CD8-positive, alpha-beta memory T cell (primary cell): ENCODE measurements at regions not wholly inside any gene's neighbourhood (a gene's known extent, or its start where the extent isn't known, plus 50 kb on each side); places are given as distances from the start of the nearest gene placed in this dataset.

Experiments used
- CTCF ChIA-PET: fragments of 350-600 bp; sonication (Branson Sonifier 250); formaldehyde crosslinking; loops from one replicate; lab custom pipeline; 2021; ENCODE audit warnings: antibody characterized with exemption; lab: Charles Lee
- POLR2A ChIA-PET: fragments of 350-600 bp; sonication (Branson Sonifier 250); formaldehyde crosslinking; loops from one replicate; lab custom pipeline; 2021; ENCODE audit warnings: antibody characterized with exemption; lab: Charles Lee
- DNase-seq, 5 donors: peaks; one replicate each; pipeline versions ENCODE4 v3.0.0 to v3.0.0-alpha.2; 2020 to 2022; ENCODE audit warnings: mixed read lengths in 1 of 5
- H3K27ac ChIP-seq: one replicate; pipeline ENCODE4 v1.7.0; 2013; ENCODE audit warnings: low read depth, mild to moderate bottlenecking, low read length, moderate library complexity
- H3K27me3 ChIP-seq: 2 replicates; pipeline ENCODE4 v1.7.0; 2013; ENCODE audit warnings: low read length, mild to moderate bottlenecking; ENCODE audit not compliant: insufficient read depth, poor library complexity, severe bottlenecking
- H3K36me3 ChIP-seq: 2 replicates; pipeline ENCODE4 v1.7.0; 2013; ENCODE audit warnings: mild to moderate bottlenecking, low read length, moderate library complexity; ENCODE audit not compliant: insufficient read depth
- H3K4me1 ChIP-seq: 2 replicates; pipeline ENCODE4 v1.7.0; 2013; ENCODE audit warnings: mild to moderate bottlenecking, low read length, moderate library complexity; ENCODE audit not compliant: insufficient read depth
- H3K4me3 ChIP-seq: 2 replicates; pipeline ENCODE4 v1.7.0; 2013; ENCODE audit warnings: mild to moderate bottlenecking, low read length
- H3K9me3 ChIP-seq: 2 replicates; pipeline ENCODE4 v1.7.0; 2013; ENCODE audit warnings: mild to moderate bottlenecking, low read length
- H3K27ac Mint-ChIP-seq, 8 donors: one replicate each; pipeline ENCODE4 v1.8.0; 2020 to 2021; ENCODE audit warnings: mixed read lengths in 8 of 8, mild to moderate bottlenecking in 6 of 8, inconsistent platforms in 3 of 8, moderate library complexity in 3 of 8
- H3K27me3 Mint-ChIP-seq, 2 donors: one replicate each; pipeline ENCODE4 v1.8.0; 2020 to 2021; ENCODE audit warnings: mixed read lengths in 2 of 2, mild to moderate bottlenecking in 1 of 2, moderate library complexity in 1 of 2
- H3K36me3 Mint-ChIP-seq, 3 donors: one replicate each; pipeline ENCODE4 v1.8.0; 2020 to 2021; ENCODE audit warnings: mixed read lengths in 3 of 3, inconsistent platforms in 1 of 3, mild to moderate bottlenecking in 1 of 3
- H3K4me1 Mint-ChIP-seq, 3 donors: one replicate each; pipeline ENCODE4 v1.8.0; 2020 to 2021; ENCODE audit warnings: mixed read lengths in 3 of 3, inconsistent platforms in 1 of 3, mild to moderate bottlenecking in 1 of 3
- H3K4me3 Mint-ChIP-seq, 7 donors: one replicate each; pipeline ENCODE4 v1.8.0; 2020 to 2021; ENCODE audit warnings: mixed read lengths in 7 of 7, mild to moderate bottlenecking in 6 of 7, moderate library complexity in 4 of 7, inconsistent platforms in 2 of 7
- H3K9me3 Mint-ChIP-seq, 5 donors: one replicate each; pipeline ENCODE4 v1.8.0; 2020 to 2022; ENCODE audit warnings: mixed read lengths in 5 of 5, mild to moderate bottlenecking in 3 of 5, moderate library complexity in 2 of 5, inconsistent platforms in 1 of 5

DNA sequence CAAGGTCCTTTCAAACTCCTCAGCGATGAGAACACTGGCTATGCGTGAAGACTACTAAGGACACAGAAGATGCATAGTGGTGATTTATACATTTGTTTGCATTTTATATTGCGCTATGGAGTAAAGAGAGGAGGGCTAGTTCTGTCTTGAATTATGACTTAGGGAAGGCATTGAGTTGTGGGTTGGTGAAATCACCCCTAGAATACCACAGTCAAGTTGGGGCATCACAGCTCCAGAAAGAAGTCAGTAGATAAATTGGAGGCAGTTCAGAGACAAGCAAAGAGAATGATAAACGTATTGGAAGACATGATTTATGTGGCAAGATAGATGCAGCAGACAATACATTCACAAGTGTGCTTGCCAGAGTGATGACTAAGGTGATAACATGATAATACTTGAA, 460.4 kb downstream of the EPHA4 start:
- Histone ChIP-seq H3K27ac (no peak overlapping the region), H3K36me3 (no peaks in the 10 kb centered on the region), H3K27me3 (no peaks in the 10 kb centered on the region), H3K4me3 (no peak overlapping the region), H3K4me1 (no peaks in the 10 kb centered on the region), H3K9me3 (no peaks in the 10 kb centered on the region)
- ChIA-PET POLR2A (no interaction called here), CTCF (no interaction called here)
- Mint-ChIP-seq H3K9me3 (peaks cover 0 to 2% (median 0%) of the 10 kb centered on the region in 5 donors), H3K27ac (no peak overlapping the region), H3K36me3 (no peaks in the 10 kb centered on the region), H3K4me1 (no peaks in the 10 kb centered on the region), H3K4me3 (no peak overlapping the region), H3K27me3 (peaks cover 2 to 5% of the 10 kb centered on the region in 2 donors)
- no peak for DNase-seq

DNA sequence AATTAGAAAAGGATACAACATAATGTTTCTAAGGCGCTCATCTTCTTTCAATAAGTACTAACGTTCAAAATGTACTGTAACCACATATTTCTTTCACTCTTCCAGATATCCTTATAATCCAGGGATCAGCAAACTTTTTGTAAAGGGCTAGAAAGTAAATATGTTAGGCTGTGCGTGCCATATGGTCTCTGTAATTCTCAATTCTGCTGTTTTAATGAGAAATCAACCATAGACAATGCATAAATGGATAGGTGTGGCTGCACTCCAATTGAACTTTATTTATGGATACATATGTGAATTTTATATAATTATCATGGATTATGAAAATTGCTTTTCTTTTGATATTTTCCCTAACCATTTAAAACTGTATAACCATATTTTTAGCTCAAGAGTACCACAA, 459.4 kb downstream of the EPHA4 start:
- no peak overlapping the region for H3K4me3 Mint-ChIP-seq
- no peaks in the 10 kb centered on the region for H3K9me3 ChIP-seq
- no peak overlapping the region for H3K4me3 ChIP-seq
- H3K27ac ChIP-seq = no peak overlapping the region
- peaks cover 0 to 2% (median 0%) of the 10 kb centered on the region in 5 donors for H3K9me3 Mint-ChIP-seq
- CTCF ChIA-PET = no interaction called here
- no peaks in the 10 kb centered on the region for H3K27me3 ChIP-seq
- no peak overlapping the region for H3K27ac Mint-ChIP-seq
- H3K36me3 ChIP-seq = no peaks in the 10 kb centered on the region
- no peaks in the 10 kb centered on the region for H3K4me1 Mint-ChIP-seq
- no peaks in the 10 kb centered on the region for H3K36me3 Mint-ChIP-seq
- POLR2A ChIA-PET = no interaction called here
- DNase-seq = no peak
- no peaks in the 10 kb centered on the region for H3K4me1 ChIP-seq
- peaks cover 2 to 4% of the 10 kb centered on the region in 2 donors for H3K27me3 Mint-ChIP-seq

DNA sequence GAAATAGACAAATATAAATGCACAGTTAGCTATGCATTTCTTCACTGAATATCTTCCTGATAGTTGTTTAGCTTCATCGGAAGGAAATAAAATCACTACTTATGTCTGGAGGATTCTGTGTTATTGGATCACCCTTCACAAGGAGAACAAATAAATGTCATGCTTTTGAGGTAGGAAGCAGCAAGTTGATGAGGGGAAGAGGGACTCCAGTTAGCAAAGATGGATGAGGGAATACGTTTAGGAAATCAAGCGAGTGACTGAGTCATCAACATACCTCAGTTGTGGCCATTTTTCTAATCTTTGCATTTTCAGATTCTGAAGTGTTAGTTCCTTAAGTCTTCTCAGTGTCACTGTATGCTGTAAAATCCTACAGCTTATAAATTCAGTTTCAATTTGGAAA, 456.2 kb downstream of the EPHA4 start:
- Histone ChIP-seq H3K4me3 (no peak overlapping the region), H3K27me3 (no peaks in the 10 kb centered on the region), H3K9me3 (no peaks in the 10 kb centered on the region), H3K4me1 (no peaks in the 10 kb centered on the region), H3K36me3 (no peaks in the 10 kb centered on the region), H3K27ac (no peak overlapping the region)
- Mint-ChIP-seq H3K36me3 (no peaks in the 10 kb centered on the region), H3K9me3 (no peaks in the 10 kb centered on the region), H3K4me1 (no peaks in the 10 kb centered on the region), H3K27ac (no peak overlapping the region), H3K4me3 (no peak overlapping the region), H3K27me3 (peaks cover 5 to 19% of the 10 kb centered on the region in 2 donors)
- ChIA-PET POLR2A (no interaction called here), CTCF (no interaction called here)
- DNase-seq = no peak

- Histone ChIP-seq H3K4me3 (no peak overlapping the region), H3K36me3 (no peaks in the 10 kb centered on the region), H3K4me1 (no peaks in the 10 kb centered on the region), H3K9me3 (no peaks in the 10 kb centered on the region), H3K27ac (no peak overlapping the region), H3K27me3 (no peaks in the 10 kb centered on the region)
- Mint-ChIP-seq H3K27me3 (peaks cover 7 to 30% of the 10 kb centered on the region in 2 donors), H3K4me1 (no peaks in the 10 kb centered on the region), H3K36me3 (no peaks in the 10 kb centered on the region), H3K27ac (no peak overlapping the region), H3K9me3 (no peaks in the 10 kb centered on the region), H3K4me3 (no peak overlapping the region)
- ChIA-PET CTCF (no interaction called here), POLR2A (no interaction called here)
- no peak for DNase-seq
These were observed 451.5 kb downstream of the EPHA4 start for GRCh38 chr2:221120643-221121042.

GRCh38 chr2:221123396-221123795, 448.7 kb downstream of the EPHA4 start:
- ChIA-PET POLR2A (no interaction called here), CTCF (no interaction called here)
- DNase-seq = no peak
- H3K4me3 Mint-ChIP-seq = no peak overlapping the region
- Histone ChIP-seq H3K27ac (no peak overlapping the region), H3K4me3 (no peak overlapping the region), H3K27me3 (no peaks in the 10 kb centered on the region), H3K4me1 (no peaks in the 10 kb centered on the region), H3K9me3 (no peaks in the 10 kb centered on the region), H3K36me3 (no peaks in the 10 kb centered on the region)
- peaks cover 7 to 34% of the 10 kb centered on the region in 2 donors for H3K27me3 Mint-ChIP-seq
- H3K4me1 Mint-ChIP-seq = no peaks in the 10 kb centered on the region
- H3K9me3 Mint-ChIP-seq = peaks cover 0 to 7% (median 0%) of the 10 kb centered on the region in 5 donors
- no peak overlapping the region for H3K27ac Mint-ChIP-seq
- peaks cover 0 to 6% (median 2%) of the 10 kb centered on the region in 3 donors for H3K36me3 Mint-ChIP-seq

DNA sequence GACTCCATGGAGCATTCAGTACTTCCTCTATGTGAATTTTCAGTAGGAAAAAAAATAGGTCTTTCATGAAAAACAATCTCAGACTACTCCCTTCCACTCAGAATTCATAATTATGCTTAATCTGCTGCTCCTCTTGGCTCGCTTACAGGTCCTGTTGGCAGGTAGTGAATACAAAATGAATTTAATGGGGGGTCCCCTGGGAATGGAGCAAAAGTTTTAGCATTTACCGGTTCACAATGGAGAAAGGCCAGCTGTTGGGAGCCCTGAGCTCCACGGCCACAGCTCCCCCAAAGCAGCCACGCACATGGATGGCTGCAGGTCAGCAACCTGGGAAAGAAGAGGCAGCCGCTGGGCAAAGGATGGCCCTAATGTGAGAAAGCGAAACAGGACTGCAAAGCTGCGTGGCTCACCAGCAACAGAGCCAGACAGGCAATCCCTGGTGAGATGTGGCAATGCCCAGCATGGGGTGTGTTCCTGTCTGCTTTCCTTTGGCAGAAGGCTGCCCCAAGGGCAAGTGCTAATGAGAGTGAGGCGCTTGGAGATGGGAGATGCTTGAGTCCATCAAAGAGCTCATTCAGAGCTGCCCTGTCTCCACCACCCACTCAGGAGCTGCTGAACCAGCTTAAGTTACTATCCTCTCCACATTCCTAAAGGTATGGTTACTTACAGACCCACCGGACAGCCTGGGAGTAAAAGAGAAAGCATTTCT, 447.4 kb downstream of the EPHA4 start:
- H3K27ac ChIP-seq = no peak overlapping the region
- peaks cover 5 to 26% of the 10 kb centered on the region in 2 donors for H3K27me3 Mint-ChIP-seq
- no peak for DNase-seq
- no peaks in the 10 kb centered on the region for H3K4me1 Mint-ChIP-seq
- H3K4me3 ChIP-seq = no peak overlapping the region
- H3K4me1 ChIP-seq = no peaks in the 10 kb centered on the region
- H3K4me3 Mint-ChIP-seq = no peak overlapping the region
- no peaks in the 10 kb centered on the region for H3K27me3 ChIP-seq
- peaks cover 0 to 6% (median 2%) of the 10 kb centered on the region in 3 donors for H3K36me3 Mint-ChIP-seq
- H3K27ac Mint-ChIP-seq = no peak overlapping the region
- no peaks in the 10 kb centered on the region for H3K36me3 ChIP-seq
- POLR2A ChIA-PET = no interaction called here
- no peaks in the 10 kb centered on the region for H3K9me3 ChIP-seq
- CTCF ChIA-PET = no interaction called here
- peaks cover 0 to 7% (median 2%) of the 10 kb centered on the region in 5 donors for H3K9me3 Mint-ChIP-seq

GRCh38 chr2:221125691-221126090, 446.4 kb downstream of the EPHA4 start:
- CTCF ChIA-PET = no interaction called here
- H3K36me3 ChIP-seq = no peaks in the 10 kb centered on the region
- POLR2A ChIA-PET = no interaction called here
- no peaks in the 10 kb centered on the region for H3K4me1 ChIP-seq
- Mint-ChIP-seq H3K4me3 (no peak overlapping the region), H3K36me3 (peaks cover 0 to 6% (median 2%) of the 10 kb centered on the region in 3 donors), H3K4me1 (no peaks in the 10 kb centered on the region), H3K9me3 (peaks cover 0 to 7% (median 2%) of the 10 kb centered on the region in 5 donors), H3K27ac (no peak overlapping the region), H3K27me3 (peaks cover 2 to 22% of the 10 kb centered on the region in 2 donors)
- H3K4me3 ChIP-seq = no peak overlapping the region
- no peaks in the 10 kb centered on the region for H3K9me3 ChIP-seq
- no peak for DNase-seq
- no peaks in the 10 kb centered on the region for H3K27me3 ChIP-seq
- H3K27ac ChIP-seq = no peak overlapping the region

GRCh38 chr2:221129657-221130056, 442.4 kb downstream of the EPHA4 start:
- Histone ChIP-seq H3K9me3 (no peaks in the 10 kb centered on the region), H3K36me3 (no peaks in the 10 kb centered on the region), H3K27ac (no peak overlapping the region), H3K27me3 (no peaks in the 10 kb centered on the region), H3K4me3 (no peak overlapping the region), H3K4me1 (no peaks in the 10 kb centered on the region)
- H3K36me3 Mint-ChIP-seq = peaks cover 0 to 6% (median 2%) of the 10 kb centered on the region in 3 donors
- POLR2A ChIA-PET = no interaction called here
- H3K27me3 Mint-ChIP-seq = peaks cover 0 to 10% of the 10 kb centered on the region in 2 donors
- H3K4me3 Mint-ChIP-seq = no peak overlapping the region
- CTCF ChIA-PET = no interaction called here
- no peak for DNase-seq
- no peak overlapping the region for H3K27ac Mint-ChIP-seq
- H3K4me1 Mint-ChIP-seq = no peaks in the 10 kb centered on the region
- H3K9me3 Mint-ChIP-seq = peaks cover 0 to 7% (median 2%) of the 10 kb centered on the region in 5 donors
